GM12878 (cell line): ENCODE measurements at regions not wholly inside any gene's neighbourhood (a gene's known extent, or its start where the extent isn't known, plus 50 kb on each side); places are given as distances from the start of the nearest gene placed in this dataset.

Experiments
- ATAC-seq: fragments of 200-7000 bp; cut with Tn5 transposase; 3 replicates; pipeline ENCODE4 v1.9.1; 2020; ENCODE audit warnings: mild to moderate bottlenecking, moderate library complexity
- BruUV-seq: library from RNA; stranded (reverse); fragments of 400-500 nt; replicated peaks from 2 replicates; lab custom pipeline; 2021; lab: Mats Ljungman, UMichigan
- CTCF ChIA-PET: fragments of 300-600 bp; sonication (Branson Sonifier 250); formaldehyde crosslinking; extraction: SDS; loops from one replicate; lab custom pipeline; 2021; ENCODE audit warnings: inconsistent platforms; lab: Yijun Ruan, JAX
- POLR2A ChIA-PET: fragments of 350-600 bp; formaldehyde crosslinking; extraction: SDS; loops from one replicate; lab custom pipeline; 2021; ENCODE audit warnings: inconsistent platforms; lab: Charles Lee
- RAD21 ChIA-PET: fragments of 300-600 bp; sonication (Branson Sonifier 250); formaldehyde crosslinking; loops from one replicate; lab custom pipeline; 2023; ENCODE audit warnings: antibody characterized with exemption; ENCODE audit not compliant: unreplicated experiment; lab: Charles Lee
- SMC1A ChIA-PET: fragments of 300-600 bp; sonication (Branson Sonifier 250); formaldehyde crosslinking; loops from one replicate; lab custom pipeline; 2023; ENCODE audit not compliant: unreplicated experiment, uncharacterized antibody; lab: Charles Lee
- DNase-seq: peaks from one replicate; pipeline ENCODE4 v3.0.0-alpha.2; 2011; ENCODE audit warnings: low read depth, low spot score
- FAIRE-seq: peaks from 3 replicates; lab custom pipeline; 2011; peaks lifted over from hg19 to GRCh38; lab: Jason Lieb, UNC
- H2AFZ ChIP-seq: 2 replicates; pipeline ENCODE4 v1.6.0; 2011; ENCODE audit warnings: low read depth, low read length, control low read depth; ENCODE audit not compliant: control insufficient read depth
- H3K27ac ChIP-seq: 2 replicates; pipeline ENCODE4 v1.5.1; 2011; ENCODE audit warnings: control low read depth; ENCODE audit not compliant: control insufficient read depth, insufficient read depth
- H3K27me3 ChIP-seq, 2 experiments: replicated peaks in 1 of 2; 2 replicates each; pipeline versions ENCODE4 v1.6.0 to v1.6.1; 2011; ENCODE audit warnings: low read length in 1 of 2; ENCODE audit not compliant: control insufficient read depth in 2 of 2, insufficient read depth in 2 of 2
- H3K36me3 ChIP-seq, 2 experiments: 2 replicates each; pipeline ENCODE4 v1.5.1; 2011; ENCODE audit warnings: low read length in 1 of 2; ENCODE audit not compliant: control insufficient read depth in 2 of 2, insufficient read depth in 2 of 2
- H3K4me1 ChIP-seq: 2 replicates; pipeline ENCODE4 v1.6.1; 2011; ENCODE audit warnings: mild to moderate bottlenecking, low read length, moderate library complexity, mixed read lengths; ENCODE audit not compliant: control insufficient read depth, insufficient read depth
- H3K4me2 ChIP-seq: 2 replicates; pipeline ENCODE4 v1.6.0; 2011; ENCODE audit warnings: control low read depth; ENCODE audit not compliant: control insufficient read depth, insufficient read depth
- H3K4me3 ChIP-seq: fragments of 200-600 bp; sonication (generic); 2 replicates; pipeline ENCODE4 v1.5.1; 2016
- H3K79me2 ChIP-seq: 2 replicates; pipeline ENCODE4 v1.6.0; 2011; ENCODE audit warnings: low read length; ENCODE audit not compliant: control insufficient read depth, insufficient read depth
- H3K9ac ChIP-seq: 2 replicates; pipeline ENCODE4 v1.8.0; 2011; ENCODE audit warnings: low read length, control low read depth, mixed read lengths; ENCODE audit not compliant: control insufficient read depth, insufficient read depth
- H3K9me3 ChIP-seq: replicated peaks from 3 replicates; pipeline ENCODE4 v1.5.1; 2011; ENCODE audit warnings: mild to moderate bottlenecking, low read length; ENCODE audit not compliant: control insufficient read depth, insufficient read depth
- H4K20me1 ChIP-seq: 2 replicates; pipeline ENCODE4 v1.6.0; 2011; ENCODE audit not compliant: control insufficient read depth, insufficient read depth
- BCL11A ChIP-seq: IDR thresholded peaks from 2 replicates; pipeline ENCODE4 v1.6.1; 2011; ENCODE audit warnings: low read depth, low read length
- CBX5 ChIP-seq: sonication (generic); IDR thresholded peaks from 2 replicates; pipeline ENCODE4 v1.6.1; 2016; ENCODE audit warnings: low read depth, moderate library complexity, mild to moderate bottlenecking, inconsistent platforms
- CHD2 ChIP-seq: IDR thresholded peaks from 2 replicates; pipeline ENCODE4 v1.6.1; 2011; ENCODE audit warnings: low read depth, low read length, improper control_type of control experiment, borderline replicate concordance
- IKZF1 ChIP-seq: fragments of 450-650 bp; conservative IDR thresholded peaks from 2 replicates; pipeline ENCODE4 v1.6.1; 2017; ENCODE audit warnings: antibody characterized with exemption, mild to moderate bottlenecking
- IRF3 ChIP-seq: fragments of 450-650 bp; IDR thresholded peaks from 2 replicates; pipeline ENCODE4 v1.6.1; 2014; ENCODE audit warnings: mild to moderate bottlenecking
- IRF4 ChIP-seq: IDR thresholded peaks from 2 replicates; pipeline ENCODE4 v1.6.1; 2011; ENCODE audit warnings: low read depth, low read length
- NR2C1 ChIP-seq: fragments of 450-650 bp; IDR thresholded peaks from 2 replicates; pipeline ENCODE4 v1.6.1; 2017; ENCODE audit warnings: antibody characterized with exemption, mild to moderate bottlenecking, moderate library complexity
- PAX5 ChIP-seq: IDR thresholded peaks from 2 replicates; pipeline ENCODE4 v1.6.1; 2011; ENCODE audit warnings: low read depth, low read length, borderline replicate concordance
- RUNX3 ChIP-seq: IDR thresholded peaks from 2 replicates; pipeline ENCODE4 v1.6.1; 2012; ENCODE audit warnings: low read length, inconsistent platforms
- SIN3A ChIP-seq: IDR thresholded peaks from 2 replicates; pipeline ENCODE4 v1.6.1; 2012; ENCODE audit warnings: low read depth, low read length, improper control_type of control experiment
- YBX1 ChIP-seq: fragments of 450-650 bp; IDR thresholded peaks from 2 replicates; pipeline ENCODE4 v1.6.1; 2016; ENCODE audit warnings: antibody characterized with exemption
- ZNF384 ChIP-seq: IDR thresholded peaks from 2 replicates; pipeline ENCODE4 v1.6.1; 2012; ENCODE audit warnings: low read depth, mild to moderate bottlenecking, low read length, improper control_type of control experiment, borderline replicate concordance
- ZNF622 ChIP-seq: fragments of 450-650 bp; IDR thresholded peaks from 2 replicates; pipeline ENCODE4 v1.6.1; 2017; ENCODE audit warnings: mild to moderate bottlenecking, inconsistent platforms
- WGBS: methylation state at CpG from one replicate; pipeline ENCODE4 v1.1.6; 2016; ENCODE audit warnings: low lambda C conversion rate; ENCODE audit not compliant: insufficient replicate concordance, insufficient coverage; ENCODE audit errors: missing lambda C conversion rate; 5-methylcytosine and 5-hydroxymethylcytosine counted together
- in situ Hi-C: fragments of 300-500 bp; cut with MboI; formaldehyde crosslinking; loops from 9 replicates; pipeline ENCODE4 v1.14.3; 2018; ENCODE audit warnings: mixed read lengths
- intact Hi-C: fragments of 100-400 bp; cut with micrococcal nuclease; formaldehyde crosslinking; loops from one replicate; pipeline ENCODE4 v1.14.2; 2022; ENCODE audit not compliant: unreplicated experiment

DNA sequence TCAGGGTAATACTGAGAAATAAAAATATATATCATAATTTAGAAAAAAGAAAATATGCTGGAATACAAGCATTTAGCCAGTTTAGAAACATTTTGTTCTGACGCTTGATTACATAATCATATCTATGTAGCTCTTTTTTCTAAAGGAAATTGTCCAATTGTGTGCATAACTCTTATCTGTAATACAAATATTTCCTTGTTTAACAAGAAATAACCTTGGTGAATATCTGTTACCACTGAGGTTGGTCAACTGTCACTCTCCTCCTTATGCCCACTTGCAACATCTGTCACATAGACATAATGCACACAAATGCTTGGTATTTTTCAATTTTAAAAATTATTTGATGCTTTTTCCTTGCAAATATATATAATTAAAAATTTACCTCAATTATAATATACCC, 609.7 kb downstream of the TLL1 start:
- ChIA-PET SMC1A (interaction anchor here (0.6 kb wide), 1 partner anchor 565 kb away, joined by 3 read pairs; no protein-coding TSS in a partner anchor), CTCF (interaction anchor here (1.8 kb wide), 1 partner anchor 111 kb away, joined by 6 read pairs; no protein-coding TSS in a partner anchor), POLR2A (no interaction called here), RAD21 (no interaction called here)
- Histone ChIP-seq H3K9ac (no peak overlapping the region), H3K4me3 (no peak overlapping the region), H3K4me1 (no peaks in the 10 kb centered on the region), H3K27me3 (no peaks in the 10 kb centered on the region), H3K9me3 (no peaks in the 10 kb centered on the region), H2AFZ (no peak overlapping the region), H3K4me2 (no peak overlapping the region), H3K27ac (no peak overlapping the region), H3K79me2 (no peaks in the 10 kb centered on the region), H4K20me1 (no peaks in the 10 kb centered on the region), H3K36me3 (no peaks in the 10 kb centered on the region)
- ATAC-seq: no peak
- intact Hi-C loops (loop anchor here (5.0 to 10.0 kb wide), 2 partner anchors 180 to 318 kb away; no protein-coding TSS in a partner anchor), in situ Hi-C loops (no loop called here)
- WGBS: 59% methylated on average over 1 of the region's 1 CpG
- no peak for DNase-seq
- TF ChIP-seq CBX5 (no peak), SIN3A (no peak), IRF3 (no peak), IRF4 (no peak), PAX5 (no peak), IKZF1 (no peak), ZNF384 (no peak), ZNF622 (no peak), YBX1 (no peak), NR2C1 (no peak), CHD2 (no peak), BCL11A (no peak), RUNX3 (no peak)
- FAIRE-seq: no peak
- BruUV-seq: no TSS peak
